H1 (cell line): ENCODE measurements at regions not wholly inside any gene's neighbourhood (a gene's known extent, or its start where the extent isn't known, plus 50 kb on each side); places are given as distances from the start of the nearest gene placed in this dataset.

ENCODE experiments used
- CBX5 ChIP-seq: fragments of 300-800, 300-1000 bp; sonication (generic); IDR thresholded peaks from 2 replicates; pipeline ENCODE4 v1.7.1; 2016; ENCODE audit warnings: antibody characterized with exemption, low read length, low read depth
- HDAC2 ChIP-seq, 2 experiments: fragments of 300-600 bp in 1 of 2; sonication (generic) in 1 of 2; IDR thresholded peaks; 2 replicates each; pipeline ENCODE4 v1.6.1; 2011 to 2012; ENCODE audit warnings: low read depth in 2 of 2, low read length in 2 of 2, mild to moderate bottlenecking in 2 of 2, moderate library complexity in 2 of 2, borderline replicate concordance in 1 of 2, inconsistent platforms in 1 of 2
- JUND ChIP-seq: IDR thresholded peaks from 2 replicates; pipeline ENCODE4 v1.6.1; 2011; ENCODE audit warnings: mild to moderate bottlenecking, improper control_type of control experiment, low read length
- PHF8 ChIP-seq: fragments of 200-600 bp; sonication (generic); conservative IDR thresholded peaks from 2 replicates; pipeline ENCODE4 v1.7.1; 2012; ENCODE audit warnings: low read depth, mild to moderate bottlenecking, inconsistent platforms, low read length, moderate library complexity
- POLR2A ChIP-seq, 2 experiments: IDR thresholded peaks; 1 replicate in 1 of 2; 2 replicates in 1 of 2; pipeline ENCODE4 v1.6.1; 2011; ENCODE audit warnings: low read depth in 2 of 2, low read length in 2 of 2, mild to moderate bottlenecking in 2 of 2; ENCODE audit errors: control extremely low read depth in 1 of 2

GRCh38 chr10:2955064-2955463, 112.3 kb upstream of the PFKP start (continued):
- TF ChIP-seq PHF8 (no peak), POLR2A (IDR thresholded peaks at IDR 0.05; ENCODE audit: control extremely low read depth in 1 of 2, low read depth in 2 of 2, low read length in 2 of 2) (no peak), CBX5 (no peak), JUND (no peak), HDAC2 (IDR thresholded peaks at IDR 0.05; ENCODE audit: borderline replicate concordance in 1 of 2, low read depth in 2 of 2, low read length in 2 of 2) (no peak)
